A673 (cell line): ENCODE measurements at regions not wholly inside any gene's neighbourhood (a gene's known extent, or its start where the extent isn't known, plus 50 kb on each side); places are given as distances from the start of the nearest gene placed in this dataset.

Experiments used
- CTCF ChIP-seq: fragments of 300-800, 200-600 bp; sonication (generic); conservative IDR thresholded peaks from 2 replicates; pipeline ENCODE4 v1.5.1; 2017; ENCODE audit warnings: low read depth, mild to moderate bottlenecking, antibody characterized with exemption, low read length, moderate library complexity, mixed read lengths
- EZH2 ChIP-seq: fragments of 200-600 bp; sonication (generic); IDR thresholded peaks from 2 replicates; pipeline ENCODE4 v1.6.1; 2017; ENCODE audit warnings: borderline replicate concordance, low read depth, mild to moderate bottlenecking, mixed read lengths, antibody characterized with exemption, low read length; ENCODE audit not compliant: poor library complexity, severe bottlenecking

- no peak for TF ChIP-seq CTCF
- no peak for TF ChIP-seq EZH2
Measured at GRCh38 chr7:124403587-124403986, 362.0 kb downstream of the GPR37 start.
